Bronchial epithelial cell (primary cell): ENCODE measurements at regions not wholly inside any gene's neighbourhood (a gene's known extent, or its start where the extent isn't known, plus 50 kb on each side); places are given as distances from the start of the nearest gene placed in this dataset.

Source experiments
- DNase-seq: peaks from one replicate; pipeline ENCODE4 v3.0.0-alpha.2; 2010; ENCODE audit warnings: low read depth
- FAIRE-seq: peaks from 2 replicates; lab custom pipeline; 2011; peaks lifted over from hg19 to GRCh38; lab: Jason Lieb, UNC
- H3K27me3 ChIP-seq: 2 replicates; pipeline ENCODE4 v1.5.1; 2011; ENCODE audit warnings: low read length; ENCODE audit not compliant: control insufficient read depth, insufficient read depth
- H3K36me3 ChIP-seq: 2 replicates; pipeline ENCODE4 v1.5.1; 2011; ENCODE audit warnings: low read length; ENCODE audit not compliant: control insufficient read depth, insufficient read depth
- H3K4me3 ChIP-seq: 2 replicates; pipeline ENCODE4 v1.5.1; 2011; ENCODE audit warnings: mild to moderate bottlenecking, low read depth, low read length, control low read depth
- CTCF ChIP-seq: IDR thresholded peaks from 2 replicates; pipeline ENCODE4 v1.5.1; 2011; ENCODE audit warnings: mild to moderate bottlenecking, moderate library complexity, low read length, control low read depth, inconsistent platforms; ENCODE audit not compliant: insufficient read depth, severe bottlenecking

DNA sequence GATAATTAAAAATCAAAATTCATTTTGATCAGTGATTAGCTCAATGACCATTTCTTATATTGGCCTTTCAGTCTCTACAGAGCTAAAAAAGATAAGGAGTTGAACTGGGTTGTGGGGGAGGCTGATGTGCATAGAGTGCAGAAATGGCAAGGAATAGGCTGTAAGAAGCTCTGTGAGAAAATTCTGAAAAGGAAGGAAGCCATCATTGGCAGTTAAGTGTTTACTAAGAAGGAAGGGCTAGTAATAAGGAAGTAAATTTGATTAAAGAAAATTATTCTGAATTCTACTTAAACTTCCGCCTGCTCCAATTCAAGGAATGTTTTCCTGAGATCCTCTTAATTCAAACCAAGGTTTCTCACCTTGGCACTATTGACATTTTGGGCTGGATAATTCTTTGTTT, 187.5 kb downstream of the MZT1 start:
- no peaks in the 10 kb centered on the region for H3K27me3 ChIP-seq
- no peak for FAIRE-seq
- H3K36me3 ChIP-seq: no peaks in the 10 kb centered on the region
- DNase-seq: no peak
- no peak for TF ChIP-seq CTCF
- no peak overlapping the region for H3K4me3 ChIP-seq

DNA sequence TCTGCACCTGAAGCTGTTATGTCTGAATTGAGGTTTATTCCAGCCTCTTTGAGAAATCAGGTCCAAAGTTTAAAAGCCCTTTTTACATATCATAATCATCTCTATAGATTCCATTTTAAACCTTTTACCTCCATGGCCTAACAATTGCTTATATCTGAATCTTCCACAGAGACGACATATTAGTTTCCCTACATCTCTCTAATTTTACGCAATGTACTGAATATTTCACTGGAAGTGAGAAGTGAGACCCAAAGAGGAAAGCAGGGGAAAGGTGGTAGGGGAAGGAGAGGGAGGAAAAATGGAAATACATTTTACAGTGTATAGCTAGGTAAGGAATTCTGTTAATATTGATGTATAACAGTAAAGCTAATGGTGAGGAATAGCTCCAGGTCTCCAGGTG, 189.6 kb downstream of the MZT1 start:
- DNase-seq (no peak), FAIRE-seq (no peak)
- H3K36me3 ChIP-seq: no peaks in the 10 kb centered on the region
- TF ChIP-seq CTCF: no peak
- H3K4me3 ChIP-seq: no peak overlapping the region
- H3K27me3 ChIP-seq: no peaks in the 10 kb centered on the region

DNA sequence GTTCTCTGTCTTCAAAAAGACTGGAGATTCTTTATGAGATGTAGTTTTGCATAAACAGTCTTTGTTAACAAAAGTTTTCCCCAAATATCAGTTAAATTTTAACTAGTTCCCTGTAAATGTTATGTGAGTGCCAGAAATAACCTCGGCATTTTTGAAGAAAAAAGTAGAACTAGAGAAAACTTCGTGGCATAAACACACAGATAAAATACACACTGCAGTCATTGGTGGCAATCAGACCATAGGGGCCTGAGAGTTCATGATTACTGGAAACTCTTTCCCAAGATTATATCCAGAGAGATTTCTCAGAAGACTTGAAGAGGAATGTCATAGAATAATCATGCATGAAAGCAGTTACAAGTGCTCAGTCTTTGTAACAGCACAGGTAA, 190.0 kb downstream of the MZT1 start:
- no peak for FAIRE-seq
- Histone ChIP-seq H3K4me3 (no peak overlapping the region), H3K27me3 (no peaks in the 10 kb centered on the region), H3K36me3 (no peaks in the 10 kb centered on the region)
- DNase-seq: no peak
- no peak for TF ChIP-seq CTCF

- no peaks in the 10 kb centered on the region for H3K27me3 ChIP-seq
- no peak for DNase-seq
- no peaks in the 10 kb centered on the region for H3K36me3 ChIP-seq
- no peak for TF ChIP-seq CTCF
- no peak for FAIRE-seq
- H3K4me3 ChIP-seq: no peak overlapping the region
Measured at GRCh38 chr13:72536714-72537394, 190.6 kb downstream of the MZT1 start.

DNA sequence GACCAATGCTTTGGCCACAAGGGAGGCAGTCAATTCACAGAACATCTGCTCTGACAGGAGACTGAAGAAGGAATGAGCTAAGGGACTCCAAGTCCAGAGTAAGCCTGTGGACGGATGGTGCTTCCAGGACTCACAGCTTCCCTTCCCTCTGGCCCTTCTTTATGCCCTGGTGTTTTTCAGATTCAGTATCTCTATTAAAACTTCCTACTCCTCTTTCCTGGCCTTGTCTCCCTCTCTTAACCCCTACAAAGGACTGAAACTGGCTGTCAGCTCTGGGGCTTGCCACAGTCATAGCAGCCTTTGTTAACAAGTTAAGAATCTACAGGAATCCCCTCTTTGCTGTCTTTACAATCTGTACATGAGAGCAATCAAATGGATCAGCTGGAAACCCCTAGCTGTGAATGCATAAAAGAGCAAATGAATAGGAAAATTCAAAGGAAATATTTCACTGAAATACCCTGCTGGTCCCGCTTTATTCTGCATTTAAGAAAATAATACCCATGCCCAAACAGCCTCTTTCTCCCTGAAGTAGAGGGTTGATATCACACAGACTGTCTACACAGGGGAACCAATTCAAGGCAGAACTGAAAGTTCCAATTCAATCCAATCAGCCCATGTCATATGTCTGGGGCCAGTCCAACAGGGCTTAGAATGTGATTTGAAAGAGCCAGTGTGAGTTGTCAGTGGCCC, 192.3 kb downstream of the MZT1 start:
- no peak for TF ChIP-seq CTCF
- H3K4me3 ChIP-seq: no peak overlapping the region
- FAIRE-seq (no peak), DNase-seq (no peak)
- H3K36me3 ChIP-seq: no peaks in the 10 kb centered on the region
- H3K27me3 ChIP-seq: no peaks in the 10 kb centered on the region
